Endothelial cell of umbilical vein (primary cell): ENCODE measurements at regions not wholly inside any gene's neighbourhood (a gene's known extent, or its start where the extent isn't known, plus 50 kb on each side); places are given as distances from the start of the nearest gene placed in this dataset.

Source experiments
- BruUV-seq: library from RNA; stranded (reverse); fragments of 400-500 nt; replicated peaks from 2 replicates; lab custom pipeline; 2021; lab: Mats Ljungman, UMichigan
- CTCF ChIA-PET: fragments of 300-600, 350-600 bp; sonication (Branson Sonifier 250); formaldehyde crosslinking; loops from one replicate; lab custom pipeline; 2021; ENCODE audit warnings: antibody characterized with exemption, inconsistent platforms; lab: Charles Lee
- POLR2A ChIA-PET: fragments of 300-600, 350-600 bp; sonication (Branson Sonifier 250); formaldehyde crosslinking; loops from one replicate; lab custom pipeline; 2021; ENCODE audit warnings: antibody characterized with exemption, inconsistent platforms; lab: Charles Lee
- DNase-seq: peaks from one replicate; pipeline ENCODE4 v3.0.0-alpha.2; 2011; ENCODE audit warnings: low read depth, low spot score
- FAIRE-seq: peaks from 2 replicates; lab custom pipeline; 2011; peaks lifted over from hg19 to GRCh38; lab: Jason Lieb, UNC
- H2AFZ ChIP-seq: 2 replicates; pipeline ENCODE4 v1.6.0; 2012; ENCODE audit warnings: low read depth, low read length, control low read depth, inconsistent platforms
- H3K27ac ChIP-seq: 2 replicates; pipeline ENCODE4 v1.5.1; 2011; ENCODE audit warnings: low read depth, mild to moderate bottlenecking, control low read depth, low read length, moderate library complexity; ENCODE audit not compliant: insufficient read depth
- H3K27me3 ChIP-seq, 2 experiments: 2 replicates each; pipeline versions ENCODE4 v1.6.0 to v1.6.1; 2011; ENCODE audit warnings: low read length in 2 of 2, mixed read lengths in 1 of 2; ENCODE audit not compliant: control insufficient read depth in 2 of 2, insufficient read depth in 2 of 2
- H3K36me3 ChIP-seq, 2 experiments: 2 replicates in 1 of 2; 3 replicates in 1 of 2; pipeline ENCODE4 v1.5.1; 2011; ENCODE audit warnings: low read length in 2 of 2, mild to moderate bottlenecking in 1 of 2, moderate library complexity in 1 of 2; ENCODE audit not compliant: control insufficient read depth in 2 of 2, insufficient read depth in 2 of 2; ENCODE audit errors: extremely low read depth in 1 of 2
- H3K4me1 ChIP-seq: 3 replicates; pipeline ENCODE4 v1.5.1; 2011; ENCODE audit warnings: mild to moderate bottlenecking, low read length; ENCODE audit not compliant: control insufficient read depth, insufficient read depth; ENCODE audit errors: extremely low read depth
- H3K4me2 ChIP-seq: 2 replicates; pipeline ENCODE4 v1.6.1; 2011; ENCODE audit warnings: low read length, control low read depth, mixed read lengths; ENCODE audit not compliant: insufficient read depth
- H3K4me3 ChIP-seq, 3 experiments: fragments of 200-600 bp in 1 of 3; sonication (generic), shearing (Covaris generic) in 1 of 3; replicated peaks in 1 of 3; 2 replicates each; pipeline ENCODE4 v1.5.1; 2011 to 2016; ENCODE audit warnings: control low read depth in 3 of 3, low read length in 3 of 3, mild to moderate bottlenecking in 2 of 3, inconsistent platforms in 1 of 3, low read depth in 1 of 3, moderate library complexity in 1 of 3; ENCODE audit not compliant: insufficient read depth in 1 of 3
- H3K79me2 ChIP-seq: 2 replicates; pipeline ENCODE4 v1.6.0; 2012; ENCODE audit warnings: low read length, inconsistent platforms; ENCODE audit not compliant: control insufficient read depth, insufficient read depth
- H3K9ac ChIP-seq: replicated peaks from 2 replicates; pipeline ENCODE3; 2011; ENCODE audit warnings: low read length, control low read depth; ENCODE audit not compliant: insufficient read depth; ENCODE audit errors: extremely low read depth
- H3K9me1 ChIP-seq: replicated peaks from 3 replicates; pipeline ENCODE4 v1.6.0; 2011; ENCODE audit warnings: mild to moderate bottlenecking, low read length; ENCODE audit not compliant: control insufficient read depth, insufficient read depth; ENCODE audit errors: extremely low read depth
- H3K9me3 ChIP-seq: replicated peaks from 2 replicates; pipeline ENCODE4 v1.5.1; 2012; ENCODE audit warnings: low read length, inconsistent platforms; ENCODE audit not compliant: control insufficient read depth, insufficient read depth
- H4K20me1 ChIP-seq: replicated peaks from 2 replicates; pipeline ENCODE3; 2011; ENCODE audit warnings: mild to moderate bottlenecking, low read length; ENCODE audit not compliant: control insufficient read depth, insufficient read depth; ENCODE audit errors: extremely low read depth
- EZH2 ChIP-seq: IDR thresholded peaks from 2 replicates; pipeline ENCODE4 v1.6.1; 2012; ENCODE audit warnings: borderline replicate concordance, low read depth, mild to moderate bottlenecking, moderate library complexity, low read length, inconsistent platforms; ENCODE audit not compliant: severe bottlenecking
- FOS ChIP-seq: IDR thresholded peaks from 2 replicates; pipeline ENCODE4 v1.6.1; 2011; ENCODE audit warnings: mild to moderate bottlenecking, low read length, moderate library complexity, borderline replicate concordance; ENCODE audit not compliant: insufficient read depth
- GATA2 ChIP-seq: IDR thresholded peaks from 2 replicates; pipeline ENCODE4 v1.7.0; 2011; ENCODE audit warnings: low read depth, mild to moderate bottlenecking, moderate library complexity, mixed read lengths, low read length; ENCODE audit not compliant: insufficient read length, insufficient read depth
- JUN ChIP-seq: IDR thresholded peaks from 2 replicates; pipeline ENCODE4 v1.6.1; 2011; ENCODE audit warnings: borderline replicate concordance, low read depth; ENCODE audit not compliant: insufficient read length, insufficient read depth
- MYC ChIP-seq: IDR thresholded peaks from one replicate; pipeline ENCODE4 v1.6.1; 2011; ENCODE audit warnings: mild to moderate bottlenecking, low read depth, low read length
- POLR2A ChIP-seq: IDR thresholded peaks from 2 replicates; pipeline ENCODE4 v1.6.1; 2012; ENCODE audit warnings: low read depth, mild to moderate bottlenecking, control low read depth, low read length
- POLR2AphosphoS5 ChIP-seq: IDR thresholded peaks from 2 replicates; pipeline ENCODE4 v1.6.1; 2012; ENCODE audit warnings: low read depth, mild to moderate bottlenecking, control low read depth, low read length, moderate library complexity; ENCODE audit not compliant: insufficient read depth
- dilution Hi-C: fragments of 300-500 bp; cut with MboI; formaldehyde crosslinking; loops from one replicate; pipeline ENCODE4 v1.15.0; 2019; ENCODE audit warnings: low sequenced_read_pairs; ENCODE audit not compliant: extremely low pct_ligation_motif_present
- intact Hi-C: fragments of 100-400 bp; cut with micrococcal nuclease; formaldehyde crosslinking; loops from one replicate; pipeline ENCODE4 v1.10.0; 2022
- TF ChIP-seq, protein P1 (sequence below): IDR thresholded peaks from 2 replicates; pipeline ENCODE4 v1.6.1; 2011; ENCODE audit not compliant: insufficient read depth, insufficient read length
- TF ChIP-seq, protein P2 (sequence below), 2 donors: IDR thresholded peaks; 1 replicate in 1 of 2; 2 replicates in 1 of 2; pipeline ENCODE4 v1.5.1; 2011; ENCODE audit warnings: low read length in 2 of 2, mild to moderate bottlenecking in 2 of 2, moderate library complexity in 2 of 2, control low read depth in 1 of 2, inconsistent platforms in 1 of 2, low read depth in 1 of 2; ENCODE audit not compliant: insufficient read depth in 1 of 2; ENCODE audit errors: extremely low read depth in 1 of 2

- Histone ChIP-seq H3K4me3 (no peak overlapping the region), H3K79me2 (no peaks in the 10 kb centered on the region), H3K9me3 (no peaks in the 10 kb centered on the region), H3K4me2 (no peak overlapping the region), H3K27ac (no peak overlapping the region), H3K4me1 (no peaks in the 10 kb centered on the region), H2AFZ (no peak overlapping the region), H3K36me3 (no peaks in the 10 kb centered on the region), H3K9ac (no peak overlapping the region), H4K20me1 (no peaks in the 10 kb centered on the region), H3K27me3 (no peaks in the 10 kb centered on the region), H3K9me1 (no peaks in the 10 kb centered on the region)
- POLR2A ChIA-PET, result no interaction called here
- intact Hi-C loops (no loop called here), dilution Hi-C loops (no loop called here)
- BruUV-seq, result no TSS peak
- CTCF ChIA-PET, result no interaction called here
- TF ChIP-seq, protein P1, sequence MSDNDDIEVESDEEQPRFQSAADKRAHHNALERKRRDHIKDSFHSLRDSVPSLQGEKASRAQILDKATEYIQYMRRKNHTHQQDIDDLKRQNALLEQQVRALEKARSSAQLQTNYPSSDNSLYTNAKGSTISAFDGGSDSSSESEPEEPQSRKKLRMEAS, result no peak
- TF ChIP-seq FOS (no peak), JUN (no peak), POLR2A (no peak), POLR2AphosphoS5 (no peak), MYC (no peak), EZH2 (no peak), GATA2 (no peak)
- TF ChIP-seq, protein P2, sequence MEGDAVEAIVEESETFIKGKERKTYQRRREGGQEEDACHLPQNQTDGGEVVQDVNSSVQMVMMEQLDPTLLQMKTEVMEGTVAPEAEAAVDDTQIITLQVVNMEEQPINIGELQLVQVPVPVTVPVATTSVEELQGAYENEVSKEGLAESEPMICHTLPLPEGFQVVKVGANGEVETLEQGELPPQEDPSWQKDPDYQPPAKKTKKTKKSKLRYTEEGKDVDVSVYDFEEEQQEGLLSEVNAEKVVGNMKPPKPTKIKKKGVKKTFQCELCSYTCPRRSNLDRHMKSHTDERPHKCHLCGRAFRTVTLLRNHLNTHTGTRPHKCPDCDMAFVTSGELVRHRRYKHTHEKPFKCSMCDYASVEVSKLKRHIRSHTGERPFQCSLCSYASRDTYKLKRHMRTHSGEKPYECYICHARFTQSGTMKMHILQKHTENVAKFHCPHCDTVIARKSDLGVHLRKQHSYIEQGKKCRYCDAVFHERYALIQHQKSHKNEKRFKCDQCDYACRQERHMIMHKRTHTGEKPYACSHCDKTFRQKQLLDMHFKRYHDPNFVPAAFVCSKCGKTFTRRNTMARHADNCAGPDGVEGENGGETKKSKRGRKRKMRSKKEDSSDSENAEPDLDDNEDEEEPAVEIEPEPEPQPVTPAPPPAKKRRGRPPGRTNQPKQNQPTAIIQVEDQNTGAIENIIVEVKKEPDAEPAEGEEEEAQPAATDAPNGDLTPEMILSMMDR (IDR thresholded peaks at IDR 0.05; ENCODE audit: extremely low read depth in 1 of 2, insufficient read depth in 1 of 2, low read depth in 1 of 2, low read length in 2 of 2), result no peak
- DNase-seq, result no peak
- FAIRE-seq, result no peak
These were observed 195.2 kb downstream of the CTTN start for GRCh38 chr11:70593446-70593983.
